Kidney epithelial cell (primary cell): ENCODE measurements at regions not wholly inside any gene's neighbourhood (a gene's known extent, or its start where the extent isn't known, plus 50 kb on each side); places are given as distances from the start of the nearest gene placed in this dataset.

Source experiments
- DNase-seq: peaks from one replicate; pipeline ENCODE4 v3.0.0-alpha.2; 2010; ENCODE audit warnings: low read depth
- H3K27me3 ChIP-seq: 2 replicates; pipeline ENCODE4 v1.6.0; 2011; ENCODE audit warnings: low read length; ENCODE audit not compliant: control insufficient read depth, insufficient read depth
- H3K36me3 ChIP-seq: 2 replicates; pipeline ENCODE4 v1.5.1; 2011; ENCODE audit warnings: low read length; ENCODE audit not compliant: control insufficient read depth, insufficient read depth
- H3K4me3 ChIP-seq: 2 replicates; pipeline ENCODE4 v1.5.1; 2011; ENCODE audit warnings: low read depth, mild to moderate bottlenecking, control low read depth, low read length
- CTCF ChIP-seq: IDR thresholded peaks from 2 replicates; pipeline ENCODE4 v1.5.1; 2011; ENCODE audit warnings: mild to moderate bottlenecking, moderate library complexity, low read length, control low read depth, inconsistent platforms; ENCODE audit not compliant: insufficient read depth, poor library complexity, severe bottlenecking

GRCh38 chr6:106801256-106801655 is 171.9 kb downstream of the QRSL1 start:
- no peaks in the 10 kb centered on the region for H3K27me3 ChIP-seq
- no peak overlapping the region for H3K4me3 ChIP-seq
- no peaks in the 10 kb centered on the region for H3K36me3 ChIP-seq
- TF ChIP-seq CTCF: no peak
- DNase-seq: no peak

GRCh38 chr6:106800379-106800778 is 171.0 kb downstream of the QRSL1 start:
- no peak for DNase-seq
- Histone ChIP-seq H3K4me3 (no peak overlapping the region), H3K27me3 (no peaks in the 10 kb centered on the region), H3K36me3 (no peaks in the 10 kb centered on the region)
- no peak for TF ChIP-seq CTCF

- no peaks in the 10 kb centered on the region for H3K27me3 ChIP-seq
- no peak for TF ChIP-seq CTCF
- no peak overlapping the region for H3K4me3 ChIP-seq
- DNase-seq: peak; percentile 85
- no peaks in the 10 kb centered on the region for H3K36me3 ChIP-seq
These were observed 169.9 kb downstream of the QRSL1 start for GRCh38 chr6:106799031-106799894.

- no peak for DNase-seq
- H3K27me3 ChIP-seq: no peaks in the 10 kb centered on the region
- no peak for TF ChIP-seq CTCF
- no peaks in the 10 kb centered on the region for H3K36me3 ChIP-seq
- H3K4me3 ChIP-seq: no peak overlapping the region
These were observed 167.8 kb downstream of the QRSL1 start for GRCh38 chr6:106797186-106797585.

- Histone ChIP-seq H3K4me3 (no peak overlapping the region), H3K36me3 (no peaks in the 10 kb centered on the region), H3K27me3 (no peaks in the 10 kb centered on the region)
- no peak for TF ChIP-seq CTCF
- DNase-seq: no peak
These were observed 167.4 kb downstream of the QRSL1 start for GRCh38 chr6:106796781-106797180.

- Histone ChIP-seq H3K4me3 (no peak overlapping the region), H3K36me3 (no peaks in the 10 kb centered on the region), H3K27me3 (no peaks in the 10 kb centered on the region)
- no peak for TF ChIP-seq CTCF
- no peak for DNase-seq
These were observed 164.8 kb downstream of the QRSL1 start for GRCh38 chr6:106794129-106794528.
